Activated naive CD4-positive, alpha-beta T cell (primary cell): ENCODE measurements at regions not wholly inside any gene's neighbourhood (a gene's known extent, or its start where the extent isn't known, plus 50 kb on each side); places are given as distances from the start of the nearest gene placed in this dataset.

Experiments
- DNase-seq, 4 experiments: peaks; one replicate each; lab custom pipeline; 2025; lab: John Stamatoyannopoulos, UW

DNA sequence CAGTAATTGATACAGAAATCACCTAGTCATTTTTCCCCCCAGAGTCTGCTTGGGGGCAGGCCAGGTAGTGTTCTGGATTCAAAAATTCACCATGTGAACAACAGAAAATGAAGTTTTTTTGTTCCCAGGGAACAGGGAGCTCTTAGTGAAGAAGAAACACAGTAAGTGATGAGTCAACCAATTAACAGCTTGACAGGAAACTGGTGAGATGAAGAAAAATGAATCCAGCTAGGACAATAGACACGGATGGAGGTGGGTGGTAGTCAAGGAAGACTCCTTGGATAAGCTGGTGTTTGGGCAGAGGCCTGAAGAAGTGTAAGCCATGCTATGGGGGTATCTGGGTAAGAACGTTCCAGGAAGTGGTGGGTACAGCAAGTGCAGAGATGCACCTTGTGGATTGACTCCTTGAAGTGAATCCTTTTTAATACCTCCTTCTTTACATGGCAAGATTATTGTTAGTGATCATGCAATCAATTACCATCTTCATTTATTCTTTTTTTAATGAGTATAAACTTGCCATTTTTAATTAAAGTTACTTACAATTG is 339.9 kb upstream of the RGMA start:
- no peak for DNase-seq

DNA sequence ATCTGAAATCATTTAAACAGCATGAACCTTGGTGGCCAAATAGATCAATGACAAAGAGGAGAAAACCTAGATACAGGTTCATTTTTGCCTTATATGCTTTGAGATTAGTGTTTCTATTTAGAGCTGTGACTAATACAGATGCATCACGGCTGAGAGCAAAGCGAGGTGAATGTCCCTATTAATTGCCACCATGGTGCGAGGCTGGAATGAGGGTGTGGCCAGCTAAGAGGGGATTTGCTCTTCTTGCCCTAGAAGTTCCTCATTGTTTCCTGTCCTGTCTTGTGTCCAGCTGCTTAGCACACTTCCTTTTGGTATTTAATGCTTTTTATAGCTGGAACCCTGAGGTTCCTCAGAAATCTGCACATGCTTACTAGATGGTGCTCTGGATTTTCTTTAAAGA is 339.1 kb upstream of the RGMA start:
- no peak for DNase-seq

DNA sequence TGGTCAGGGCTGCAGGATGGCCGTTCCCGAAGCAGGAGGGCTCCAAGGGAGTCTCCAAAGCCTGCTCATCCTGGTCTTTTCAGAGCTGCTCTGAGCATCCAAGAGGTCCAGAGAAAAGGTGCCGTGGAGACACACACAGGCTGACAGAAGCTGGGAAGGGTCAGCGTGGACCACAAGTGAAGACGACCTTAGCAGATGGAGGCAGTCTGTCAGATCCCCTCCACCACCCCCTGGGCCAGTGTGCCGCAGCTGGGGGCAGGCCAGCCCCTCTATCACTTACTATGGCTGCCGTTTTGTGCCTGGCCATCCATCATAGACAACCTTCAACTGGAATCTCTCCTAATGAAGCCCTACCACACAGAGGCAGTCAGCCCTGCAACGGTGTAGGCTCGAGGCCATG is 335.1 kb upstream of the RGMA start:
- no peak for DNase-seq

DNA sequence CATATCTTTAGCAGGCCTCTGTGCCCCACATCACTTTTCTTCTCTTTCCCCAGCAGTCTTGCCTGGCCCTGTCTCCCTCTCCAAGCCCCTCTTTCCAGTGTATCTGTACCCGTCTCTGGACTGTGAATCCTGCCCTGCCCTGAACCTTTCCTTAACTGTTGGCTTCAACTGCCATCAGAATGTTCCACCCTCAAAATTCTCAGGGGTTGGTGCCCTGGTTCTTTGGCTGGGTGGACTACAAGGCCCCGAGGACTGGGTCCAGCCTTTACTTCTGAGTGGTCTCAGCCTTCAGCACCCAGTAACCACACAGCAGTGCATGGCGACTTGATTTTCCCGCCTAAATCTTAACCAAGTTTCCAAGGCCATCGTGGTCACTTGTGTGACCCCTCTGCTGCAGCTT is 333.5 kb upstream of the RGMA start:
- no peak for DNase-seq

DNA sequence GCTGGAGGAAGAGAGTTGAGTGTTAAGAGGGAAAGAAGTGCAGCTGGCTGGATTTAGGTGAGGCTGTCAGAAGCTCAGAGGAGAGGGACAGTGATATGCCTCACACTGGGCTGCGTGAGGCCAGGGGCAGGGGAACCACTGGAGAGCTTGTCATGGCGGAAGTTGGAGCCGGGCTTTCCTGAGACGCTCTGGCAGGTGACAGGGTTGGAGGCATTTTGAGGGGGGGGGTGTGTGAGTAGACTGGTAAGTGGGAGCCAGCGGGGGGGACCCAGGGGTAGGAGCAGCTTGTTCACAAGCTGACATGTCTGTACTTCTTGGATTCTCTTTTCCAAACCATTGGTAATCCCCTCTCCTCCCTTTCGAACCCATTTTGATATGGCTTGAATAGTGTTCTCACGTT is 331.5 kb upstream of the RGMA start:
- DNase-seq: no peak

DNA sequence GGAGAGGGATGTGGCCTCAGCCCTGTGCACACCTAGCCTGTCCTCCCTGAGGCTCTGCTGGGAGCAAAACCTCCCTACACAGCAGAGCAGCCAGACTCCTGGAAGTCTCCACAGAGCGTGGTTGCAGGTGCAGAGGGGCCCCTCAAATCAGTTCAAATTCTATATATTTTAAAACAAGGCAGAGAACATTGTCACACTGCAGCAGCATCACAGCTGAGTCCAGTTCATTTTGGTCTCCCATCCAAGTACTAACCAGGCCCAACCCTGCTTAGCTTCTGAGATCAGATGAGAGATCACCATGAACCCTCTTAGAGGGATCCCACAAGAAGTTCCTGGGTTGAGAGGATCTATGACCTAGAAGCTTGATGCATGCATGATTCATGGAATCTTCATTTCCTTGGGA is 331.0 kb upstream of the RGMA start:
- no peak for DNase-seq

DNA sequence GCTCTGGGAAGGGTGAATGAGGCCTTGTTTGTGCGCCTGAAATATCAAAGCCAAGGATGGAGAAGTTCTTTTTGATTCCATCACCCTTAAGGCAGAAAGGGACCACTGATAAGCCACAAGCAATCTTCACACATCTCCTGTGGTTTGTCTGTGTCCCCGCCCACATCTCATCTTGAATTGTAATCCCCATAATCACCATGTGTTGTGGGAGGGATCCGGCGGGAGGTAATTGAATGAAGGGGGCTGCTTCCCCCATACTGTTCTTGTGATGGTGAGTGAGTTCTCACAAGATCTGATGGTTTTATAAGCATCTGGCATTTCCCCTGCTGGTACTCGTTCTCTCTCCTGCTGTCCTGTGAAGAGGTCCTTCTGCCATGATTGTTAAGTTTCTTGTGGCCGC is 329.6 kb upstream of the RGMA start:
- DNase-seq: no peak

DNA sequence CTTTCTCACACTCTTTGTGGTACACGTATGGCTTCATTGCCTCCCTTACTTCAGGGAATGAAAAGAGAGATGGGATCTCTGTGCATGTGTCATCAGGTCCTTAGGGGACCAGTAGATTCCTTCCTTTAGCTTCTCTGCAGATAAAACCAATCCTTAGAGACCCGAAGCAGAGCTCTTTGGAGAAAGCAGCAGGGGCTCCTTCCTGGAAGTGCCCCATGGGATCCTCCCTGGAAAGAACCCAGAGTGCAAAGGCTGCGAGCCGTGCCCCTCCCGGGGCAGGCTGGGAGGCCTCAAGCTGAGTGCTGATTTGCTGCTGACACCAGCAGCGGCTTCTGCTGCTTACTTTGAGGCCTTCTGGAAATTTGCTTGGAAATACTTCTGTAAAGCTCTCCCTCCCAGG is 328.6 kb upstream of the RGMA start:
- no peak for DNase-seq

DNA sequence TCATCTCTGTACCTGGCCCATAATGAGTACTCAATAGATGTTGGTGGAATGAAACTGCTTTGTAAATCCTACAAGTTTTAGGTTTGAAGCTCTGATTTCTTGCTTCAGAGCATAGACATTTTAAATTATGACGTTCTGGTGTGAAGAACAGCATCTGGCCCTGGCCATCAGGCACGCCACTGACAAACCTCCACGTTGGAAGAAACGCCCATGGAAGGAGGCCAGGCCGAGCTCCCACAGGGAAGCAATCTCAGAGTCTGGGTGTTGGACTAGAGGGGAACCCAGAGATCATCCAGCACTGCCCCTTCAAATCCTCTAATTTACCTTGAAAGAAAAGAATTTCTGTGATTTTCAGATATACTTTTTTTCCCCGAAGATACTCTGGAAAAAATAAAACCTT is 328.1 kb upstream of the RGMA start:
- no peak for DNase-seq

DNA sequence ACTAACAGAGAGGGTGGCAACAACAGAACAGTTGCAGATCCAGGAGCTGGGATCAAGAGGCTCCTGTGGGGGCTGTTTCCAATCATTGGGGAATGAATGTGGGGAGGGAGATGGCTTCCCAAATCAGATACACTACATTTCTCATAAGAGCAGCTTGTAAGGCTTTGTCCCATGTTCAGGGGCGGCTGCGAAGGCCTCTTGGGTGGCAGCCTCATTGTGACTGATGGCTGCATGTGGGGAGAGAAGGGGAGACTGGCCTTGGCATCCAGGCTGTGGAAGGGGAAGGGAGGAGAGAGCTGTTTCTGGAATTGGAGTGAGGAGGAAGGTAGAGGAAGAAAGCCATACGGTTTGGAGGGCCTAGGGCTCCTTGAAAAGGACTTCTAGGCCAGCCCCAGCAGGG is 326.6 kb upstream of the RGMA start:
- no peak for DNase-seq

DNA sequence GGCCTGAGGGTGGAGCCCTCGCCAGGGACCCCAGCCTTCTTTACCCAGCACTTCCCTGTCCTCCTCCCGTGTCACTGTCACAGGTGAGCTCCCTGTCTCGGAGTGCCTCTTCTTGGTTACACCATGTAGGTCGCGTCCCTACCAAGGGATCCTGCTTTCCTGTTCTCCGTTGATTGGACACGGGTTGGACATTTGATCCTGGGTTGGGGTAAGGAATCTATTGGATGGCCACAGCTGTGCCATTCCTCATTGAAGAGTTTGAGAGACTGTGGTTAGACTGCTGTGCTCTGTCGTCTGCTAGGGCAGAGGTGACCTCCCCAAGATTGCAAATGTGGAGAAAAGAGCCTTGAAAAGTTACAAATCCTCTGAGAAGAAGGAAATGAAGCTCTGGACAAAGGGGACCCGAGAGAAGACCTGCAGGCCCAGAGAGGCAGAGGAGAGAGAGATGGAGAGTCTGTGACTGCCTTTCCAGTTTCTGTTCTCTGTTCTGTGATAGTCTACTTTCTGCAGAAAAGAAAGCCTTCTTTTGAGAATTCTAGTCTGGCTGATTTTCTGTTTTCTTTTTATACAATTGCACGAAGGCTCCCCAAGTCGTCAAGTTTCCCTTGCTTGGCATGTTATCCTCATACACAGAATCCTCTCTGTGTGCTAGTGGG is 325.7 kb upstream of the RGMA start:
- no peak for DNase-seq

DNA sequence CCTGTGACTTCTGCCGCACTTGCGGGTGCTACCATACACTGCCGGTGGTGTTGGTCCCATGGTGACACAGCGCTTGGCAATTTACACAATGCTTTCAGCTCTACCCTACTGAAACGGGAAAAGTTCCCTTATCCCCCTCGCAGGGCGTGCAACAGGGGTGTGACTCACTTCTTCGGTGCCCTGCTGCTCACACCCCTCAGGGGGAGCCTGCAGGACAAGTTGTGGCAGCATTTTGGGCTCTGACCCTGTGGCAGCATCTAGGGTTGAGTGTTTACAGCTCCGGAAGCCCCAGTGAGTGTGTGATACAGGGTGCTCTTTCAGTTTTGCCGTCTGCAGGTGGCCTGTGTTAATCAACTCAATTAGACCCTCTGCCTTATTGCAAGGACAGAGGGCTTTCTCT is 324.7 kb upstream of the RGMA start:
- no peak for DNase-seq

DNA sequence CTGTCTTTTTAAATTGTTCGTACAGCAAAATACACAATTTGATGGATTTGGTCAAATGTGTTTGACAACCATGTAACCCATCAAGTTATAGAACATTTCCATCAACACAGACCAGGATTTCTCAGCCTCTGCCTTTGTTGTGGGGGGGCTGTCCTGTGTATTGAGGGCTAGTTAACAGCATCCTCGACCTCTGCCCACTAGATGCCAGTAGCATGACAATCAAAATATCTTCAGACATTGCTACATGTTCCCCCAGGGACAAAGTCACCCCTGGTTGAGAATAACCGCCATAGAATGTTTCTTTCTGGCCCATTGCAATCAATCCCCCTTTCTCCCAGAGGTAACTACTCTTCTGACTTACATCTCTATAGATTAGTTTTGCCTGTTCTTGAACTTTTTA is 310.1 kb upstream of the RGMA start:
- no peak for DNase-seq

DNA sequence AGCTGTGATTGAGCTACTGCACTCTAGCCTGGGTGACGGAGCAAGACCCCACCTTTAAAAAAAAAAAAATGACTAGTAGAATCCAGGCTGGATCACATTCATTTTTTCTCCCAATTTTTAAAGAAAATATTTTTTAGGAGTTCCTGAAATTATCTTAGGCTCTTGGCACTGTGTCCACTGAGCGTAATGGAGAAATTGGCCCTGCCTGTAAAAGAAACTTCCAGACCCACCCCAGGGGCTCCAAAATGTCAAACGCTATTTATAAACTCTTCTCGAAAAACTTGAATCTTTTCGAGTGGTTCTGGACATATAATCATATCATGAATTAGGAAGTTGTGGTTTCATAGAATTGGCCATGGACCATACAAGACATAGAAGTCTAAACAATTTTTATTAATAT is 300.2 kb upstream of the RGMA start:
- no peak for DNase-seq

DNA sequence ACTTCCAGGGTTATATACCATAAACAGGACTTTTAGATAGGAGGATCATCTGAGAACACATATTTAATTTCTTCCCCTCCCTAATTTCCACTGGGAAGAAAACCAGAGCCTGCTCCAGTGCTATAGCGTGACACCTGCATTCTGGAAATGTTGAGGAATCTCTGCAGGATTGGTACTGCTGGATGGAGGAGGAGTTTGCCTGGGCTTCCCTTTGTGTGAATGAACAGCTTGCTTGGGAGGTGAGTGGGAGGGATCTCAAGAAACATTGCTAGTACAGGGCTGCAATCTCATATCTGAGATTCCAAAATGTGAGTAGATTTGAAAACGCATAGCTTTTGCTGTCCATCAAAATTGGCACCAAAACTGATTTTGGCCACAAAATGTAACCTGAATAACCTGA is 295.9 kb upstream of the RGMA start:
- DNase-seq: no peak

DNA sequence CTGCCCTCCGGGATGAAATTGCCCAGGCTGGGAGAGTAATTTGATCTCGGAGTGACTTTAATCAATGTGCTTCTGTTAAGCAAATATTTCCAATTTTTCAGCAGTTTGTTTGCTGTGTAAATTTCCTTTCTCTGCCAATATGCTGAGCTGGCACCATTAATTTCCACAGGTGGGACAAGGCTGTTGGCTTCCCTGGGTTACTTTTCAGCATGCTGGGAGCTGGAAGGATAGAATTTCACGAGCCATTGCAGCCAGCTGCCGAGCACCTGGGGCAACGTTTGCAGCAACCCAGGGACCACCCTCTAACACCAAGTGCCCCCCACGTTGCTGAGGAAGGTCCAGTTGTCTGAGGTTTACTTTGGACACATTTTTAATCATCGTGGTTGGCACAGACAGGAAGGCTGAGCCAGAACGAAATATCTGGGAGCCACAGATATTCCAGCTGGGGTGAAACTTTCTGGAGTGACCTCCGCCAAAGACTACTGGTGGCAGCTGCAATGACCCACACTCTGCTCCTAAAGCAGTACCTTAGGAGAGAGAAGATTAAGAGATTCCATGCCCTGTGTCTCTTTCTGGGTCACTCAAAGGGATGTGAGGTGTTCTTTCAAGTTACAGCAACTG is 293.3 kb upstream of the RGMA start:
- no peak for DNase-seq

DNA sequence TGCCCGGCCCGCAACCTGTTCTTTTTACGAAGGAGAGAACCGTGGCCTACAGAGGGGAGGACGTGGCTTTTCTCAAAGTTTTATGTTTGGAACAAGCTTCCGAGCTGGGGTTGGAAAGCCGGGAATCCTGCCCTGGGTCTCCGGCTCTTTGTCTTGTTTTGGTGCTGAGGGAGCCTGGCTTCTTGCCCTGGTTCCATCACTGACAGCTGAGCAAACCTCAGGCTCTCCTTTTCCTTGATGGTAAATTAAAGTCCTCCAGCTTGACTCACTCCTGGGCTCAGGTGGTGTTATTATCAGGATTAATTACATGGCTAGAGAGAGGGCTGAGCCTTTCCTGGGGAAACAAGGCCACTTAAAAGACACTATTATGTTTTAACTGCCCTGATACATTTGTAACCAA is 289.5 kb upstream of the RGMA start:
- no peak for DNase-seq

DNA sequence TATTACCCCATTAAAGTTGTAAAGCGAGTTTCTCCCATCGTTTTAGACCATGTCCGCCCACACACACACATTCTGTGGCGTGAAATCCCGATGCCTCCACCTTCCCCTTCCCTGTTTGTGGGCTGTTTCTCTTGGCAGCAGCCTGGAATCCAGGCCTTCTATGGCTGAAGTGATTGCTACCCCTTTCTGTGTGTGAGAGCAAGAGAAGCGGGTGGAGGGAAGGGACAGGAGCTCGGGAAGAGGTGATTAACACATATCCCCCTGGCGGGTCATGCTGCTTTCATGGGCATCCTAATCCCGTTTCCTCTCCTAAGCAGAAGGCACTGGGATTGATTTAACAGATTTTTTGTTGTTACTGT is 283.8 kb upstream of the RGMA start:
- DNase-seq: no peak

DNA sequence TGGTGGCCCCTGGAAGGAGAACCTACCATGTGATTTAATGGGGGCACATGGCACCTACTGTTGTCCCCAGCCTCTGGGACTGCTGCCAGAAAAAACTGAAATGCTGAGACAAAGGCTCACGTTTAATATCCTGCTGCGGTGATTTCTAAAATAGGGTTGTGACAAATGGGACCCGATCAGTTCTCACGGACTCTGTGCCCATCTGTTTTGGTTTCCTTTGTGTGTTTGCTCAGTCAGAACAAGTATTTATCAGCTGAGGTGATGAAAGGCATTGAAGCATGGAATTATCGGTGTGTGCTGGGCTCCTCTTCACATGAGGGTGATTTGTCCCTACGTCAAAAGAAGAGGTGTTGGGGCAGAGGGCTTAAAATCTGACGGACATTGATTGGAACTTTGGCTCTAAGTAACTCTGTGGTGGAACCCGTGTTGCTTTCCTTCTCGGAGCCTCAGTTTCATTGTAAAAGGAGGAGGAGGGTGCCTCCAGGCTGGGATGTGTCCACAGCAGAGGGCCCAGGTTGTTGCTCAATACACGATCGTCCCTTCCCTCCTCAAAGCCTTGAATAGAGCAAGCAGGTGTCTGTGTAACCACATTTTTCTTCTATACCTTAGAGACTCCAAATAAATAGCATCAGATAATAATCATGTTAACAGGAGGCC is 283.3 kb upstream of the RGMA start:
- no peak for DNase-seq

DNA sequence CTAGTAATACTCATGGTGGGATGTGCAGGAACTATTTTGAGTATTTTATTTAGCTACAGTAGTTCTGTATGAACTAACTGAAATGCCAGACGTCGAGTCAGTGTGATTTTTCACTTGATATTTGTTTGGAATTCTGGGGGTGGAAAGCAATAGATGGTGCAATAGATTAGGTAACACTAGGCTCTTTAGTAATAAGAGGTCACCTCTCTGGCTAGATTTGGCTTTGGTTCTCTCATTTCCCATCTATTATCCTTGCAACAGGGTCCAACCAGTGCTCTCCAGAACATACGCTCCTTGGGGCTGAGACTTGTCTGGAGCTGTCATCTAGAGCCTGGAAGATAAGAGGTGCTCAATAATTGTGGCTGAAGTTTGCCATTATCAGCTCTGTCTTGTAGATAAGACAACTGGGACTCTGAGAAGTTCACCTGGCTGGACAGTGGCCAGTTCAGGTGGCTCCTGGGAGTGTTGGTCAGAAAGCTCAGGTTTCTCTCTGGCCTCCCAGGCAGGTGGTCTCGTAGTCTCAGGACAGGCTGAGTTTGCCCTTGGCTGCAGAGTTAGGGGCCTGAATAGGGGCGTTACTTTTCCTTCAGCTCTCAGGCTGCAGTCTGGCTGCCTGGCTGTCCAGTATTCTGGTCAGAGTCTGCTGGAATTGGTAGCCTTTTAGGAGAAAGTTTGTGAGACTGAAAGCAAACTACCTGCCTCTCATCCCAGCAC is 277.5 kb upstream of the RGMA start:
- DNase-seq: no peak

DNA sequence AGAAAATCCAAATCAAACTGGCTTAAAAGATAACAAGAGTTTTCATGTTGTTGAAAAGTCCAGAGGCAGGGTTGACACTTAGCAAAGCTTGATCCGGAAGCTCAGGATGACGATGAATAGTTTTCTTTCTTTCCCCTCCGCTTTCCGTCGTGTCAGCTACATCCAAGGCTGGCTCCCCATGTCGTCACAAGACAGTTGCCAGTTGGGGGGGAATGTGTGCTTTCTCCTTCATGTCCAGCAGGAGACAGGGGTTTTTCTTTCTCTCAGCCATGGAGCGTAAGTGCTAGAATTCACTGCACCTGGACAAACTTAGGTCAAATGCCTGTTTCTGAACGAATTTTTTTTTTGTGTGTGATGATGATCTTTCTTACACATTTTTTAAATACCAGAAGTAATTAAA is 273.8 kb upstream of the RGMA start:
- DNase-seq: no peak

DNA sequence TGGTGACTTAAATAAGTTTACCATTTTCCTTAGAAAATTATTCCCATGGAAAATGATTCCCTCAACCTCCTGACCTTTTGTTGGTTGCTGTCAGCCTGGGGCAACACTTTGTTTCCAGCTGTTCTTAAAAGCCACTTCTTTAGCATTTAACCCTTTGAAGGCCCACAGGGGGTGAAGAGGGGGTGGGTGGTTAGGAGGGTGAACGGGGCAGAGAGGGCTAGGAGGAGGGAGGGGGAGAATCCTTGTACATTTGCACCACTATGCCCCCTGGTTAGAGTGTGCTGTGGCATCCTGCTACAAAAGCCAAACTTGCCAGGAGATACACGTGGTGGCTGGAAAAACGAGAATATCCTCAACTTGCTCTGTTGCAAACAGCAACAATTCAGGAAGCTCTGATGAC is 273.2 kb upstream of the RGMA start:
- DNase-seq: no peak

DNA sequence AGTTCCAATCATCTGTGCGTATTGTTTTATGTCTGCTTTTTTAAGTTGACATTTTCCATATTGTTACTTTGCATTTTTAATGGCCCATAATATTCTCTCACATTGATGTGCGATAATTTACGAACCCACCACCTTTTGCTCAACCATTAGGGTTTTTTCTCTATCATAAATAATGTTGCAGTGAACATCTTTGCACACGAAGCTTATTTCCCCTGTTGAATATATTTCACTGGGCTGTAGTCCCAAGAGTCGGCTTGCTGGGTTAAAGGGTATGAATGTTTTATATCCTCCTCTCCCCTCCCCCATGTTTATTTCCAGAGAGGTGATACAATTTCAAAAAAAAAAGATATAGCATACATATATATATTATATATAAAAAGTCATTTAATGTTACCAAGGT is 272.7 kb upstream of the RGMA start:
- DNase-seq: no peak
